GM12874 (cell line): ENCODE measurements at regions not wholly inside any gene's neighbourhood (a gene's known extent, or its start where the extent isn't known, plus 50 kb on each side); places are given as distances from the start of the nearest gene placed in this dataset.

Source experiments
- CTCF ChIP-seq: IDR thresholded peaks from 2 replicates; pipeline ENCODE4 v1.5.1; 2011; ENCODE audit warnings: low read depth, mild to moderate bottlenecking, control low read depth, low read length, moderate library complexity; ENCODE audit not compliant: insufficient read depth

- no peak for TF ChIP-seq CTCF
Measured at GRCh38 chr11:37108436-37109285, 510.6 kb upstream of the RAG2 start.

- TF ChIP-seq CTCF = no peak
Measured at GRCh38 chr11:37107831-37108230, 509.8 kb upstream of the RAG2 start.

GRCh38 chr11:37107415-37107814 lies 509.4 kb upstream of the RAG2 start:
- no peak for TF ChIP-seq CTCF

GRCh38 chr11:37105427-37105826 lies 507.4 kb upstream of the RAG2 start:
- no peak for TF ChIP-seq CTCF

GRCh38 chr11:37104380-37104779 lies 506.3 kb upstream of the RAG2 start:
- TF ChIP-seq CTCF = no peak

- no peak for TF ChIP-seq CTCF
Measured at GRCh38 chr11:37100008-37100407, 502.0 kb upstream of the RAG2 start.

- no peak for TF ChIP-seq CTCF
Measured at GRCh38 chr11:37092487-37092886, 494.5 kb upstream of the RAG2 start.

- TF ChIP-seq CTCF = no peak
Measured at GRCh38 chr11:37089439-37089838, 491.4 kb upstream of the RAG2 start.
